ENCODE measurements at regions not wholly inside any gene's neighbourhood (a gene's known extent, or its start where the extent isn't known, plus 50 kb on each side); places are given as distances from the start of the nearest gene placed in this dataset.

DNA sequence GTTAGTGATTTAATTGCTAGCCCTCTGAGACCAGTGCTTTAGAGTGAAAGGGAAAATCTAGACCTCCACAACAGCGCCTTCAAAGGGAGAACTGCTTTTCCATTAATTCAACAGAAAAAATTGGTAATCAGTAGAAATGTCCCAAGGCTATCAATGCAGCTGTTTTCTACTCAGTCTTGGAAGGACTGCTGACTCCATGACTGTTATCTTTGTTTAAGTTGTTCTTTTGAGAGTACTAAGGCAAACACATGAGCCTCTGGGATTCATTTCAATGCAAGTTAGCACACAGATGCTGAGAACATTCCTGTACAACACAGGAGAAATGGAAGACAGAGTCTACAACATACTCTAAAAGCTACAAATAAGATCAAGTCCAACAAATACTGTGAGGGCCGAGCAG lies 301.7 kb upstream of the PTCHD4 start:
- Histone ChIP-seq H3K9me3 (ENCODE audit: insufficient read depth, low read length) (no peaks in the 10 kb centered on the region), H3K4me1 (ENCODE audit: insufficient read depth, insufficient read length) (no peaks in the 10 kb centered on the region), H3K36me3 (ENCODE audit: insufficient read depth, insufficient read length, low read length) (no peaks in the 10 kb centered on the region), H3K9ac (ENCODE audit: insufficient read length, low read depth) (no peak overlapping the region), H3K4me3 (ENCODE audit: insufficient read length, low read depth) (no peak overlapping the region), H3K27me3 (ENCODE audit: insufficient read depth, insufficient read length) (no peaks in the 10 kb centered on the region)
- DNase-seq (ENCODE audit: low read depth, low spot score), result no peak
- no peak for TF ChIP-seq ZNF274 (IDR thresholded peaks at IDR 0.05; ENCODE audit: low read depth, low read length)

DNA sequence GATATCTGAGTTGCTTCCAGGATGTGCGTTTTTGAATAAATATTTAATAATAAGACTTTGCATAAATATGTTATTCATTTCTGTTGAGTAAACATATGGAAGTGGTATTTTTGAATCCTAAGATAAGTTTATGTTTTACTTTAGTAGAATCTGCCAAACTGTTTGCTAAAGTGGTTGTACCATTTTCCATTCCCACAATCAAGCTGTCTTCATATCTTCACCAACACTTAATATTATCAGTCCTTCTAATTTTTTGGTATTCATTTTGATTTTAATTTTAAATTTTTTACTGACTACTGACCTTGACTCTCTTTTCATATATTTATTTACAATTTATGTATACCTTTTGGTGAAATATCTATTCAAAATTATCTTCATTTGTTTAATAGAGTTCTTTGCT lies 293.9 kb upstream of the PTCHD4 start:
- Histone ChIP-seq H3K36me3 (ENCODE audit: insufficient read depth, insufficient read length, low read length) (no peaks in the 10 kb centered on the region), H3K9ac (ENCODE audit: insufficient read length, low read depth) (no peak overlapping the region), H3K4me3 (ENCODE audit: insufficient read length, low read depth) (no peak overlapping the region), H3K9me3 (ENCODE audit: insufficient read depth, low read length) (0 out of 2 replicates have a peak, but pooled peaks cover 4% of the 10 kb centered on the region), H3K4me1 (ENCODE audit: insufficient read depth, insufficient read length) (no peaks in the 10 kb centered on the region), H3K27me3 (ENCODE audit: insufficient read depth, insufficient read length) (no peaks in the 10 kb centered on the region)
- TF ChIP-seq SUZ12 (IDR thresholded peaks at IDR 0.05; ENCODE audit: extremely low read depth, insufficient read depth, insufficient read length), result no peak
- no peak for TF ChIP-seq ZNF274 (IDR thresholded peaks at IDR 0.05; ENCODE audit: low read depth, low read length)
- TF ChIP-seq YY1 (IDR thresholded peaks at IDR 0.05; ENCODE audit: insufficient read depth, insufficient read length), result no peak
- no peak for DNase-seq (ENCODE audit: low read depth, low spot score)

GRCh38 chr6:48403587-48403986 lies 292.6 kb upstream of the PTCHD4 start:
- Histone ChIP-seq H3K36me3 (ENCODE audit: insufficient read depth, insufficient read length, low read length) (no peaks in the 10 kb centered on the region), H3K4me1 (ENCODE audit: insufficient read depth, insufficient read length) (no peaks in the 10 kb centered on the region), H3K9me3 (ENCODE audit: insufficient read depth, low read length) (0 out of 2 replicates have a peak, but pooled peaks cover 4% of the 10 kb centered on the region), H3K4me3 (ENCODE audit: insufficient read length, low read depth) (no peak overlapping the region), H3K9ac (ENCODE audit: insufficient read length, low read depth) (no peak overlapping the region), H3K27me3 (ENCODE audit: insufficient read depth, insufficient read length) (no peaks in the 10 kb centered on the region)
- DNase-seq (ENCODE audit: low read depth, low spot score), result no peak
- TF ChIP-seq ZNF274 (IDR thresholded peaks at IDR 0.05; ENCODE audit: low read depth, low read length), result no peak
- no peak for TF ChIP-seq YY1 (IDR thresholded peaks at IDR 0.05; ENCODE audit: insufficient read depth, insufficient read length)
- TF ChIP-seq SUZ12 (IDR thresholded peaks at IDR 0.05; ENCODE audit: extremely low read depth, insufficient read depth, insufficient read length), result no peak

- Histone ChIP-seq H3K4me3 (ENCODE audit: insufficient read length, low read depth) (no peak overlapping the region), H3K9ac (ENCODE audit: insufficient read length, low read depth) (no peak overlapping the region), H3K9me3 (ENCODE audit: insufficient read depth, low read length) (0 out of 2 replicates have a peak, but pooled peaks cover 4% of the 10 kb centered on the region), H3K27me3 (ENCODE audit: insufficient read depth, insufficient read length) (no peaks in the 10 kb centered on the region), H3K4me1 (ENCODE audit: insufficient read depth, insufficient read length) (no peaks in the 10 kb centered on the region), H3K36me3 (ENCODE audit: insufficient read depth, insufficient read length, low read length) (no peaks in the 10 kb centered on the region)
- no peak for TF ChIP-seq SUZ12 (IDR thresholded peaks at IDR 0.05; ENCODE audit: extremely low read depth, insufficient read depth, insufficient read length)
- TF ChIP-seq ZNF274 (IDR thresholded peaks at IDR 0.05; ENCODE audit: low read depth, low read length), result no peak
- TF ChIP-seq YY1 (IDR thresholded peaks at IDR 0.05; ENCODE audit: insufficient read depth, insufficient read length), result no peak
- no peak for DNase-seq (ENCODE audit: low read depth, low spot score)
Measured at GRCh38 chr6:48401016-48401415, 290.0 kb upstream of the PTCHD4 start.

DNA sequence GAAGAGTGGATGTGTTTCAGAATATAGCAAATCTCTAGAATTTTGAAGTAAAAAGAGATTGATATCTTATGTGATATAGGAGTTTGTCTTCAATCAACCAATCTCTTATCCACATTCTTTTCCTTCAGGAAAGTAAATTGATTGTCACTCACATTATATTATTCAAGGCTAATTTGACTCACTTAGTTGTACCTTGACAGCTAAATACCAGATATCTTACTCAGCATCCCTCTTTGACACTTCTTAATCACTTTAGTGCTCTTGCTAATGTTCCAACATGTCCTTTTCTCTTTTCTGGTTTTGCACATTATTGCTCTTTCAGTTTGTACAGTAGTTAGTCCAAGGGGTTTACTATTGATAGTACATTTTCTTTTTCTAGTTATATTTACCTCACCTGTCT lies 286.9 kb upstream of the PTCHD4 start:
- Histone ChIP-seq H3K4me3 (ENCODE audit: insufficient read length, low read depth) (no peak overlapping the region), H3K9ac (ENCODE audit: insufficient read length, low read depth) (no peak overlapping the region)
- TF ChIP-seq YY1 (IDR thresholded peaks at IDR 0.05; ENCODE audit: insufficient read depth, insufficient read length) (no peak), ZNF274 (IDR thresholded peaks at IDR 0.05; ENCODE audit: low read depth, low read length) (no peak), SUZ12 (IDR thresholded peaks at IDR 0.05; ENCODE audit: extremely low read depth, insufficient read depth, insufficient read length) (no peak)

GRCh38 chr6:48389146-48390043 lies 278.4 kb upstream of the PTCHD4 start:
- Histone ChIP-seq H3K36me3 (ENCODE audit: insufficient read depth, insufficient read length, low read length) (no peaks in the 10 kb centered on the region), H3K4me1 (ENCODE audit: insufficient read depth, insufficient read length) (no peaks in the 10 kb centered on the region), H3K9ac (ENCODE audit: insufficient read length, low read depth) (no peak overlapping the region), H3K9me3 (ENCODE audit: insufficient read depth, low read length) (no peaks in the 10 kb centered on the region), H3K27me3 (ENCODE audit: insufficient read depth, insufficient read length) (no peaks in the 10 kb centered on the region), H3K4me3 (ENCODE audit: insufficient read length, low read depth) (no peak overlapping the region)
- no peak for DNase-seq (ENCODE audit: low read depth, low spot score)
- TF ChIP-seq ZNF274 (IDR thresholded peaks at IDR 0.05; ENCODE audit: low read depth, low read length), result no peak

More for the DNA sequence above, 286.9 kb upstream of the PTCHD4 start:
- no peak for DNase-seq (ENCODE audit: low read depth, low spot score)
- H3K27me3 ChIP-seq (ENCODE audit: insufficient read depth, insufficient read length), result no peaks in the 10 kb centered on the region
- no peaks in the 10 kb centered on the region for H3K36me3 ChIP-seq (ENCODE audit: insufficient read depth, insufficient read length, low read length)
- no peaks in the 10 kb centered on the region for H3K4me1 ChIP-seq (ENCODE audit: insufficient read depth, insufficient read length)
- H3K9me3 ChIP-seq (ENCODE audit: insufficient read depth, low read length), result no peaks in the 10 kb centered on the region

GRCh38 chr6:48388044-48388443 lies 277.0 kb upstream of the PTCHD4 start:
- TF ChIP-seq SUZ12 (IDR thresholded peaks at IDR 0.05; ENCODE audit: extremely low read depth, insufficient read depth, insufficient read length) (no peak), YY1 (IDR thresholded peaks at IDR 0.05; ENCODE audit: insufficient read depth, insufficient read length) (no peak), ZNF274 (IDR thresholded peaks at IDR 0.05; ENCODE audit: low read depth, low read length) (no peak)
- no peak for DNase-seq (ENCODE audit: low read depth, low spot score)
- Histone ChIP-seq H3K9me3 (ENCODE audit: insufficient read depth, low read length) (no peaks in the 10 kb centered on the region), H3K4me1 (ENCODE audit: insufficient read depth, insufficient read length) (no peaks in the 10 kb centered on the region), H3K27me3 (ENCODE audit: insufficient read depth, insufficient read length) (no peaks in the 10 kb centered on the region), H3K4me3 (ENCODE audit: insufficient read length, low read depth) (no peak overlapping the region), H3K36me3 (ENCODE audit: insufficient read depth, insufficient read length, low read length) (no peaks in the 10 kb centered on the region), H3K9ac (ENCODE audit: insufficient read length, low read depth) (no peak overlapping the region)

All from NT2/D1 (cell line).